RCC 7860 (cell line): ENCODE measurements at regions not wholly inside any gene's neighbourhood (a gene's known extent, or its start where the extent isn't known, plus 50 kb on each side); places are given as distances from the start of the nearest gene placed in this dataset.

Experiments used
- DNase-seq: peaks from one replicate; pipeline ENCODE4 v3.0.0-alpha.2; 2015; ENCODE audit warnings: low spot score
- FAIRE-seq: peaks from 2 replicates; lab custom pipeline; 2012; peaks lifted over from hg19 to GRCh38; lab: Jason Lieb, UNC

DNA sequence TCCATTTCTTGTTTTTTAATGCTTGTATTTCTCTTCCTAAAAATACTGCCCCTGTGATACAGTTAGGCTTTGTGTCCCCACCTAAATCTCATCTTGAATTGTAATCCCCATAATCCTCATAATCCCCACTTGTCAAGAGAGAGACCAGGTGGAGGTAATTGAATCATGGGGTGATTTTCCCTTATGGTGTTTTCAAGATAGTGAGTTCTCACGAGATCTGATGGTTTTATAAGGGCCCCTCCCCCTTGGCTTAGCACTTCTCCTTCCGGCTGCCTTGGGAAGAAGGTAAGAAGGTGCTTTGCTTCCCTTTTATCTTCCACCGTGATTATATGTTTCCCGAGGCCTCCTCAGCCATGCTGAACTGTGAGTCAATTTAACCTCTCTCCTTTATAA lies 227.4 kb downstream of the MAN2A1 start:
- DNase-seq, result no peak
- no peak for FAIRE-seq

DNA sequence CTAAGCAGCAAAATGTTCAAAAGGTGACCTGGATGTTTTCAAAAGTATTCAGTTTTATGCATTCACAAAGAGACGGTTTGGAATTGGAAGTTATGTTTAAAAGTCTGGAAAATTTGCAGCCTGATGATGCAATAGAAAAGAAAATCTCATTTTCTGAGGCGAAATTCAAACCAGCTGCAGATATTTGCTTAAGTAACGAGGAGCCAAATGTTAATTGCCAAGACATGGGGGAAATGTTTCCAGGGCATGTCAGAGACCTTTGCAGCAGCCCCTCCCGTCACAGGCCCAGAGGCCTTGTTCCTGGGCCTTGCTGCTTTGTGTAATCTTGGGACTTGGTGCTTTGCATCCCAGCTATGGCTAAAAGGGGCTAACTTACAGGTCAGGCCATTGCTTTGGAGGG lies 228.2 kb downstream of the MAN2A1 start:
- FAIRE-seq (no peak), DNase-seq (no peak)

DNA sequence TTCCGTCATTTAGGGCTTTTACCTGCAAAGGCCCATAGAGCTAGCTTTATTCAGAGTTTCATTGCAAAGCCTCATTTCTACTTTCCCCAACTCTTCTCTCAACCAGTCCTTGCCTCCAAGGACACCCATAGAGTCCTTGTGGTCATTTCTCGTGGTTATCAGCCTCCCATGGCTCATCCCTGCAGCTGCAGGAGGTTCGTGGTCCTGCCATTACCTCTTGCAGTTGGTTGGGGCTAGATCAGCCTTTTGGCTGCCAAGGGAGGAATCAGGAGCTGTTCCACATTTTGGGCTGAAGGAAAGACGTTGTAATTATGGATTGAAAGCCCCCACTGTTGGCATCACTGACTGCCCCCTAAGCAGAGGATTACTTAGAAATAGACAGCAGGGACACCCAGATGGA lies 231.0 kb downstream of the MAN2A1 start:
- DNase-seq (no peak), FAIRE-seq (no peak)

DNA sequence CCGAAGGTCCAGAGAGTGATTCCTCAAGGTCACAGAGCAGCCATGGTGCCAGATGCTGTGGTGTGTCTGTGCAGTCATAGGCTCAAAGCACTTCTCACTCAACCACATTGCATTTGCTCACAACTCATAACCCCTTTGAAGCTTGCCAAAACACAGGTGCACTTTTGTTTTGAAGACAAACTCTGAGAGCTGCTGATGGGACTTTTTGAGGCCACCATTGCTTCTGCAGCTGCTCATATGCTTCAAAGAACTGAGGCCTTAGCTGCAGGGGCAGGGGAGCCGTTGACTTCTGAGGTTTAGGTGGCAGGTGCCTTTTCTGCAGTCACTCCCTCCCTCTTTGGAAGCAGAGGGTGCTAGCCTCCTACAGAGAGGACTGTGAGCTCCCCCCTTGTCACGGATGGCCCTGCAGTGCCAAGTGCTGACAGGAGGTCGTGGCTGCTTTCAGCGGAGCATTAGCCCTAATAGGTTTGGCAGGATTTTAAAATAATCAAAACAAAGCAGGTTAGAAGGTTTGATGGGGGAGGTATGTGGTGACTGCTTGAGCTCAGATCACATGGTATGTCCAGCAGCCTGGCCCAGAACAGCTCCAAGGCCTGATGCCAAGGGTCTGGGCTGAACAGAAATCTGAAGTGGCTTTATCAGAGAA lies 232.1 kb downstream of the MAN2A1 start:
- FAIRE-seq (no peak), DNase-seq (no peak)

DNA sequence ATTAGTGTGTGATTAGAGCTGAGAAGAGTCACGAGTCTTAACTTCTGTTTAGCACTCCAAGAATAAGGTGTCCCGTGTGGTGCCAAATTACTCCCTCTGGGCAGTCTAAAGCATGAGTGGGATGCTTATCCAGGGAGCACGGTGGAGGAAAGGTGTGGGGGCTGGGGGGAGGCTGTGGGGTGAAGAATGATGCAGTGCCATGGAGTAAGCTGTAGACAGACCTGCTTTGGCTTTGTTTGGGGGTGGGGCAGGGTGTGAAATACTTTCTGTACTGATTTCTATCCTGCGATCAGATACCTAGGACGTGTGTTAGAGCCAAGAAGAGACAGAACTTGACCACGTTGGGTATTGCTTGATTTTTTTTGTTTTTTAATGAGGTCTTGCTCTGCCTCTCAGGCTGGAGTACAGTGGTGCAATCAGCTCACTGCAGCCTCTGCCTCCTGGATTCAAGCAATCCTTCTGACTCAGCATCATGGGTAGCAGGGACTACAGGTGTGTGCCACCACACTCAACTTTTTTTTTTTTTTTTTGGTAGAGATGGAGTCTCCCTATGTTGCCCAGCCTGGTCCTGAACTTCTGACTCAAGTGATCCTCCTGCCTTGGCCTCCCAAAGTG lies 232.8 kb downstream of the MAN2A1 start:
- FAIRE-seq, result no peak
- no peak for DNase-seq

DNA sequence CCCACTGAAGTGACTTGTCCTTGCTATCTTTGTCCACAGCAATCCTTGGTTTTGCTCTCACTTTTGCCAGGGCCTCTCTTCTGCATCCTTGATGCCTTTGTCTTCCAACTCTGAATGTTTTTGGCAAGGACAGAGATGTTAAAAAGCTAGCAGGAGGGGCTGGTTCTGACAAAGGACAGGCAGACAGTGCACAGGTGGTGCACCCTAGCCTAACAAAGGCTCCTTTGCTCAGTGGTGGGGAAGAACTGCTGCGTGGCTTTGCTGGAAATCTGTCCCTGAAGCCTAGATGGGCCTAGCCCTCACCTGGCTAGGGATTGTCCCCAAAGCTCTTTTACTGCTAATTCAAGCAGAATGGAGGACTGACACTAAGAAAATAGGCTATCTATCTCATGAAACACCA lies 233.5 kb downstream of the MAN2A1 start:
- no peak for DNase-seq
- no peak for FAIRE-seq

DNA sequence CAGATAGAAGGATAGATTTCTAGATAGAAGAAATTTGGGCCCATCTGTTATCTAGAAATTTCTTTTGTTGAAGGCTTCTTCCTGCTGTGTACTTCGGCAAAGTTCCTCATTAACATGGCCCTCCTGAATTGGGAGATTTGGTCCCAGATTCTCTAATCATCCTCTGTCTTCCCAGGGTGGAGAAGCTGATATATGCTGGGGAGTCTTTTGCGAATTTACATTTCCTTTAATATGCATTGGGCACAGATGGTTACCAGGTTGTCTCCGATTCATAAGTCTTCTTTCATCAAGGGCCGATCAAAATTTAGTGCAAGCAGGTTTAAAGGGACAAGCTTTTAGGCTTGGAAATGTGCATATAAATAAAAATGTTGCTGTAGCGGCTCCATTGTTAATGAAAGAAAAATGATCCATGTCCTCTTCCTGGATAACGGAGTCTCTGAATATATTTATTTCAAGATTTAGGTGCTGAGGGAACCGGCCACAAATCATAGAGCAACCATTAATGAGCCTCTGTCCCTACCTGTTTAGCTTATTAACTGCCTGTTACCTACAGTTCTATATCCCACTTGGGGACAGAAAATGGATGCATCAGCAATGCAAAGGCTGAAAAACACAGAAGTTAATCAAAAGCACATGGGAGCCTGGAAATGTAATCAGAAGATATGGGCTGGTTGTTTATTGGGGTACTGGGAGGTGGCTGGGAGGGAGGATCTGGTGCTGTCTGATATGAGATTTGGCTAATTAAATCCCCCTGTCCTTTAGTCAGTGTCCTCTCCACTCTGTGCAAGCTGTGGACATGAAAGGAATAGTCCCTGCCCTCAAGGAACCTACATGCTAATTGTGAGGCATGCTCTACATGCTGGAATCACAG lies 234.7 kb downstream of the MAN2A1 start:
- FAIRE-seq (no peak), DNase-seq (no peak)

DNA sequence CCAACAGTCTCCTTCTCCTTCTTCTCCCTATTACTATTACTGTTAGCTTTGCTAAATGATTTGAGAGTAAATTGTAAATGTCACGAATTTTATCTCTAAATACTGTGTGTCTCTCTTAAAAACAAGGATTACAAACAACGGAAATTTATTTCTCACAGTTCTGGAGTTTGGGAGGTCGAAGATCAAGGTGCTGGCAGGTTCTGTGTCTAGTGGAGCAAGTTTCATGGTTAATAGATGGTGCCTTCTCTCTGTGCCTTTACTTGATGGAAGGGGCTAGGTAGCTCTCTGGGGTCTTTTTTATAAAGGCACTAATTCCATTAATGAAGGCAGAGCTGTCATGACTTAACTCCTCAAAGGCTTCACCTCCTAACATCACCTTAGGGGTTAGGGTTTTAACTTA lies 237.9 kb downstream of the MAN2A1 start:
- DNase-seq (no peak), FAIRE-seq (no peak)

DNA sequence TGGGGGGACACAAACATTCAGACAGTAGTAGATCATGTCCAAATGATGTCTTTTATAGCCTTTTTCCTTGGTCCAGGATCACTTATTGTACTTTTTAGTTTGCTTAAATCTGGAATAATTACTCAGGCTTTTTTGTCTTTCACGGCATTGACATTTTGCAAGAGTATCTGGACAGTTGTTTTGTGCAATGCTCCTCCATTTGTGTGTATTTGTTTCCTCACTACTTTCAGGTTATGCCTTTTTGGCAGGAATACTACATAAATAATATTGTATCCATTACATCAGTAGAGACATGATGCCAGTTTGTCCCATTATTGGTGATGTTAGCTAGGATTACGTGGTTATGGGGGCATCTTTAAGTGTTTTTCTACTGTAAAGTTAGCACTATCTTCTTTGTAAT lies 238.3 kb downstream of the MAN2A1 start:
- DNase-seq, result no peak
- FAIRE-seq, result no peak

DNA sequence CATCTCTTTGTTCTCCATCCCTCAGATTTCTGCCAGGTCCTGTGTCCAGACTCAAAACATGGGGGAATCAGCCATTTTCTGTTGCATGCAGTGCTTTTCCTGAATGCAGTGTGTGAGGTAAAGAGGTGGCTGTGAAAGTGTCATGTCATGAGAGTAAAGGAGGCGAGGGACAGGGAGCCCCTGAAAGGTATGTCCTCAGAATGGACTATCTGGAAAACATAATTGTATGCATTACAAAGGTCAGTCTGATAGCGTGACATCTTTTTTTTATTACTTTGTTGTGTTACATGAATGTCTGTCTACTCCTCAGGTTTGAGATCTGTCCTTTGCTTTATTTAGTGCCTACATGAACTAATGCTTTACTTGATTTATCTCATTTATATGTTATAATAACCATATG lies 239.1 kb downstream of the MAN2A1 start:
- no peak for FAIRE-seq

DNA sequence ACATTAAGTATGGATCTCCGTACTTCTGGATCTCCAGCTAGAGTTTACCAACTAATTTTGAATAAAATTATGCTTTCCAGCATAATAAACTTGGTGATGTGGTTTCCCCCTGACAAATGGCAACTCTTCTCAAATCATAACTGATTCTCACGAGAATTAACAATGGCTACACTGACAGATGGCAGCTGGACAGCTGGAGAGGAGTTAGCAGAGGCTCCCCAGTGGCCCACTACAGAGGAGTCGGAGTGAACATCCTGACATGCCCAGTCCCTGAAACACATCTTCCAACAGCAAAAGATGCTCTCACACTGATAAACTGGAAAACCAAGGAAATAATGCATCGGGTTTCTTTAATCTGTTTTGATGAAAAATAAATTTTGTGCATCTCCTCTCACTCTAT lies 239.6 kb downstream of the MAN2A1 start:
- FAIRE-seq (no peak), DNase-seq (no peak)

More for the DNA sequence above, 239.1 kb downstream of the MAN2A1 start:
- no peak for DNase-seq

DNA sequence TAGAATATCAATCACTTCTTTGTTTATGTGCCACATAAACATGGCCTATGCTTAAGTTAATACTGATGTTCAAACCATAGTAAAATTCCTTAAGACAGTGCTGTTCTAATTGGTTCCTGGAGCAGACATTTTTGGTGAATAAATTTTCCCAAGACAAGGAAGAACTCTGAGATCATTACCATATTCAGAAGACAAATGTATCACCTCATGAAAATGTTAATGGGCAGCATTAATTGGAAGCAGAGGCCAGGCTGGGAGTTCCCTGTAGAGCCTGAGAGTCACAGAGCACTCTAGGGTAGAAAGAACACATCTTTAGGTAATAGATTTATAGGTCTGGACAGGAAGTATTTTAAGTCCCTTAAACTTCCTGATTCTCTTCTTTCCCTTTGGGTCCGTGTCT lies 240.2 kb downstream of the MAN2A1 start:
- FAIRE-seq, result no peak
- DNase-seq, result no peak

DNA sequence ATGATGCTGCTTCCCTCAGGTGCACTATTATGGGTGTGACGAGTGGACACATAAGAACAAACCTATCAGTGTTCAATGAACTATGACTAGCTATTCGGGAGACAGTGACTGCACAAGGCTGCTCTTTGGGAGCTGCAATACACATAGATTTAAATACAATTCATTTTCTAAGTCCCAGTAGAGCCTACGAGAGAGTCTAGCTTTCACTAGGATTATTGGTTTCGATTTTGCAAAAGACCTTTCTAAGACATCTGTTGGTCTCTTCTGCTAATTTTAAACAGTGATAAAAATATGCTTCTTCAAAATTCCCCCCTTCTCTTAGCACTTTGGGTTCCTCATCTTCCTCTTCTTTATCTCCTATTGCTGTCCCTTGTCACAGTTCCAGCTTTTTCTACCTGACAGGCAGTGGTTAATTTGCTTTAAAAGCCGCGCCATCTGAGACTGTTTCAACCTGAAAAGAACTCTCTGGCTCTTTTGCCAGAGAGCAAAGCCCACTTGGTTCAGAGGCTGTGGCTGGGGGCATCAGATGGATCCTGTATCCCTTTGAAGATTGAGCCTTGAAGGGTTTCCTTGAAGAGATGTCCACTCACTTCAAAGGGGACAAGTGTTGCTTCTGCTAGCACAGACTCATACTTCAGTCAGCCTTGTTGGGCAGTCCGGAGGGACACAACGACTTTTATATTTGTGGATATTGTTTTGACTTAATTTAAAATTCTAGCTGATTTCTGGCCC lies 241.5 kb downstream of the MAN2A1 start:
- FAIRE-seq (no peak), DNase-seq (no peak)

DNA sequence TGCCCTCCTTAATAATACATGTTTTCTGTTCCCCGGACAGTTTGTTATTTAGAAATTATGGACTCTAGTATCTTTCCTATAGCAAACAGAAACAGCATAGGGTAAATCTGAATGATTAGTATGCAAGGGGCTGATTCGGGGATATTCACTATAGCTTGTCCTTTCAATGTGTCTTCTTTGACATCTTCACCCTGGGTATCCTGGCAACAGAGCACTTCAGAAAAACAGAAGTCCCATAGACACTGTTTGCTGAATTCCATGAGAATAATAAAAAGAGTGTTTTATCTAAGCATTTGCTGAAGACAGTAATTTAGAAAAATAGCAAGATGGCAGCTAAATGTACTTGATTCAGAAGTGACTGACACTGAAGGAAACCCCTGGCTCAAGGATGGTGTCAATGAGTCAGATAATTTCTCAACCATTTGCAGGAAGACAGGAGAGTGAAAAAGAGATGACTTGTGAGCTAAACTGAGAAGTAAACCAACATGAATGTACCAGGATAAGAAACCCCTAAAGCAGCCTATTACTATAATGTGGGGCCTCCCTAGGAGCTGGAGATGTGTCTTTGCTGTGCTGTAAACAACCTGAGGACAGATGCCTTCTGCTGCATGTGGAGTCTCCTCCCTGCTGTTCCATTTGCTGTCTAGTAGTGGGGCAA lies 246.2 kb downstream of the MAN2A1 start:
- DNase-seq, result no peak
- FAIRE-seq, result no peak

DNA sequence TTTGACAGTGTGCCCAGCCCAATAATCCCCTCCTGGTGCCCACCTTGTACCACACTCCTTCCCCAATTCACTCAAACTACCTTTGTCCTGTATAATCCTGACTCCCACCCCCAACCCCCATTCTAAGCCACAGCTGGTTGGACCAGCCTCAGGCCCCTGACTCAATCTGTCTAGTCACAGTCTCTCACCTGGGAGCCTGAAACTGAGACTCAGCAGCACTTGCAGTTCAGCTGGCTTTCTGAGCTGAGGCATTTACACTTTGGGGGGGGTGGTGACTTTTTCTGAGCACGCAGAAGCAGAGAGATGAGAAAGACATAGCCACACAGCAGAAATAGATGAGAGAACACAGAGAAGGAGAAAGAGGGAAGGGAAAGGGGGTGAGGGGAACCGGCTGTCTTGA lies 247.3 kb downstream of the MAN2A1 start:
- FAIRE-seq (no peak), DNase-seq (no peak)

DNA sequence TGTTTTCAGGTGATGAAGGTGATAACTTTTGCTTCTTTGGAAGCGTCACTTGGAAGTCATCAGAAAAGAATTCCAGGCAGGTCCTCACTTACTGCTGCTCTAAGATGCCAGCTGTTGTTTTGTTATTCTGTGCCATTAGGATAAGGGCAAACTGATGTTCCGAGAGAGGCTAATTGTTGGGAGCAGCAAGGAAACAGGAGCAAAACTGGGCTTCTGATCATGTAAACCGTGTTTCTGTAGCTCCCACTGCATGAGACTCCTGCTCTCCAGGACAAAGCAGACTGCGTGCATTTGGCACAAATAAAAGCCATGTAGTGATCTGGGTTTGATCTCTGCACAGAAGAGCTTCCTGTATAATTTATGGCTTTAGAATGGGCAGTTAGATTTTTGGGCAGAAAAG lies 248.2 kb downstream of the MAN2A1 start:
- DNase-seq (no peak), FAIRE-seq (no peak)

DNA sequence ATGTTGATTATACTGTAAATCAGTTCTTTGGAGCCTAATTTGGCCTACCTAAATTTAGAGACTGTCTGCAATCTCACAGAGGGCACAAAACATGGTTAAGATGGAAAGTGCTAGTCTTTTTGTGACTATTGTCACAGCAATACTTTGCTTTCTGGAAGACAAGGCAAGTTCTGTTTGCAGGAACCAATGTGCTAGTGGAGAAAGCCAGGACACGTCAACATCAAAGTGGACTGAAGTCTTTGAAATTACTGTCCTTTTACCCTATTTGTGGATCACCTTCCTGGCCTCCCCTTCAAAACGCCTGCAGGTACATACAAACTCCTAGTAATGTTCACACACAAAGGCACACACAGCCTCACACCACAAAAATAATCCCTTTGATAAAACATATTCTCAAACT lies 248.7 kb downstream of the MAN2A1 start:
- DNase-seq, result no peak
- no peak for FAIRE-seq

DNA sequence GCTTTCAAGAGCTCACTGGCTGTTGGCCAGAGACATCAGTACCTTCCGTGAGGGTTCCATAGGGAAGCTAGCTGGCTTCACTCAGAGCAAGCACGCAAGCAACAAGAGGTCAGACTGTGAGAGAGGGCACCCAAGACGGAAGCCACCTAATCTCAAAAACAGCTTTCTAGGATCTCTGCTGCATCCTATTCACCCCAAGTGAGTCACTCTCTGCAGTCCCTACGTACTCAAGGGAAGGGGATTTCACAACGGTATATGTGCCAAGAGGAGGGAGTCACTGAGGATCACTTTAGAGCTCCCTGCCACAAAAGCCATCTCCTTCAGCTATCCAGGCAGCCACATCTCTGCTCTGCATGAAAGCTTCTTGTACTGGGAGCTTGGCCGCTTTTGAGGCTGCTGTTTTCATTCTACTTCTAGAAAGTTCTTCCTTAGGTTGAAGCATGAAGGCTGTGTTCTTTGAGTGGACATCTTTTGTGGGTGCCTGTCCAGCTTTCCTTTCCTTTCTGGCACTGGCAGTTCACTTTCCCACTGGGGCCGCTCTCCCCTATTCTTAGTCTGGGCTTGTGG lies 249.5 kb downstream of the MAN2A1 start:
- peak; percentile 33 for DNase-seq
- no peak for FAIRE-seq

DNA sequence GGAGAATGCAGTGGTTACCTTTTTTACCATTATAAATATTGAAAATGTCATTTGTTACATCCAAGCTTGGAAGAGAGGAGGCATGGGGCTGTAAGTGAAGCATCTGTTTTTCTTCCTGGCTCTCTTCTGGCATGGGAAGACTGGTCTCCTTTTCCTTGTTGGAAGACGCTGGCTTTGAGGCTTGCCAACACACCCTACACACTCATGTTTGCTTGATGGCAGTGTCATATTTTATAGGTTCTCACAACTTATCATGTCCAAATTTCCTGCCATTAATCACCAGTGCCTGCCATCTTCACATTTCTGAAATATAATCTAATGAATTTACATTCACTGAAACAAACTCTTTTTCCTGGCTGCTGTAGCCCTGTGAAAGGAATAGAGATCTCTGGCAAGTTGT lies 252.9 kb downstream of the MAN2A1 start:
- FAIRE-seq (no peak), DNase-seq (no peak)

DNA sequence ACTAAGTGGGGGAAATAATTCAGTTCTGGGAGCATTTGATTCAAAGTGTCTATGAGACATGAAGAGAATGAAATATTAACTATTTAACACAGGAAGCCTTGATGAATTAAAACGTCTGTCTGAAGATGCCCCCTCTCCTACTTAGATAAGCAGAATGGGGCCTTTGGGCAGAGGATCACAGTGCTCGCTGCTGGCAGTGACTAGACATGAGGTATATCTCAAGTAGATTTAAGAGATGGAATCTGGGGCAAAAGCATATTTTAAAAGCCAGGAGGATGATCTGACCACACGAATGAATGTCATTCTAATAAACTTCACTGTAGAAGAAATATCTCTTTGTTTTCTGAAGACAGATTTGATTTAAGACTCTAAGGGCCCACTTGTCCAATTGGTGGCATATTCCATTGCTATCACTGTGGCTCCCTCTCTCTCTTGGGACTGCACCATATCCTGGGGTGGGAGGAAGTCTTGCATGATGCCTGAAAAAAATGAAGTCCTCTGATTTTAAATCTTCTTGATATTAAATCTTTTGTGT lies 254.0 kb downstream of the MAN2A1 start:
- no peak for DNase-seq
- FAIRE-seq, result no peak
